ENCODE measurements at regions not wholly inside any gene's neighbourhood (a gene's known extent, or its start where the extent isn't known, plus 50 kb on each side); places are given as distances from the start of the nearest gene placed in this dataset.

DNA sequence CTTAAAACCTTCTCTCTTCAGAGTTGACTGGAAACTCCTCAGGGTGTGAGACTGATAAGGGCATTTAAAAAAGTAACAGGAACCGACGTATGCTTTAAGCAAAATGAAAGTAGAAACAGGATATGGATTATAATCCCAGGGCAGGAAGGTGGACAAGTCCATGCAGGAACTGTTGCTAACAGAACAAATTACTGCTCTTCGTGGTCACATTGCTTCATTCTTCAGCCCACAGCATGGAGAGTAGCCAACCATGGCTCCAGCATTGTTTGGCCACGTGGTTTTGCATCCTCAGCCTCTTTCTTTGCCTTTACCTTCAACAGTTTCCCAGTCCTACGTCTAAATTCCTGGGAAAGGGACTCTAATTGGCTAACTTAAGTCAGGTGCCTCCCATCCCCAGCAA, 563.1 kb upstream of the ISX start:
- TF ChIP-seq CTCF (IDR thresholded peaks at IDR 0.05) = no peak

GRCh38 chr22:34508797-34509196, 557.2 kb upstream of the ISX start:
- TF ChIP-seq CTCF (IDR thresholded peaks at IDR 0.05) = no peak
- H3K4me3 ChIP-seq = no peak overlapping the region
- DNase-seq (ENCODE audit: low spot score) = no peak
- H3K27ac ChIP-seq = no peak overlapping the region

More for the DNA sequence above, 563.1 kb upstream of the ISX start:
- DNase-seq (ENCODE audit: low spot score) = no peak
- no peak overlapping the region for H3K27ac ChIP-seq
- no peak overlapping the region for H3K4me3 ChIP-seq

- no peak for TF ChIP-seq CTCF (IDR thresholded peaks at IDR 0.05)
- DNase-seq (ENCODE audit: low spot score) = no peak
- Histone ChIP-seq H3K27ac (no peak overlapping the region), H3K4me3 (no peak overlapping the region)
Observed at GRCh38 chr22:34526681-34527080, 539.3 kb upstream of the ISX start.

- Histone ChIP-seq H3K4me3 (no peak overlapping the region), H3K27ac (no peak overlapping the region)
- TF ChIP-seq CTCF (IDR thresholded peaks at IDR 0.05) = no peak
- DNase-seq (ENCODE audit: low spot score) = no peak
Observed at GRCh38 chr22:34534101-34534500, 531.9 kb upstream of the ISX start.

DNA sequence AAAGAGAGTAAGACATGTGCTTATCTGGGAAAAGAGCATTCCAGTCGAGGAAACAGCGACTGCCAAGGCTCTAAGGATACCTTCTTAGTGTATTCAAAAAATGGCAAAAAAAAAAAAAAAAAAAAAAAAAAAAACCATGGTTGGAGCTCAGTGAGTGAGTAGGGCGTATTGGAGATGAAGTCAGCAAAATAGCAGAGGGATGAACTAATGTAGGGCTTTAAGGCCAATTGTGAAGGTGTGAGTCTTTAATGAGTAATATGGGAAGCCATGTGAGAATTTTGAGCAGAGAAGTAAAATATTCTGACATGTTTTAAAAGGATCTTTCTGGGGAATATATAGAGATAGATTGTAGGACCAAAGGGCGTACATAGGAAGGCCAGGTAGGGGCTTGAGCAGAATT, 498.6 kb upstream of the ISX start:
- Histone ChIP-seq H3K27ac (no peak overlapping the region), H3K4me3 (no peak overlapping the region)
- no peak for TF ChIP-seq CTCF (IDR thresholded peaks at IDR 0.05)
- no peak for DNase-seq (ENCODE audit: low spot score)

GRCh38 chr22:34570408-34570807, 495.6 kb upstream of the ISX start:
- TF ChIP-seq CTCF (IDR thresholded peaks at IDR 0.05) = no peak
- H3K4me3 ChIP-seq = no peak overlapping the region
- no peak for DNase-seq (ENCODE audit: low spot score)
- H3K27ac ChIP-seq = no peak overlapping the region

DNA sequence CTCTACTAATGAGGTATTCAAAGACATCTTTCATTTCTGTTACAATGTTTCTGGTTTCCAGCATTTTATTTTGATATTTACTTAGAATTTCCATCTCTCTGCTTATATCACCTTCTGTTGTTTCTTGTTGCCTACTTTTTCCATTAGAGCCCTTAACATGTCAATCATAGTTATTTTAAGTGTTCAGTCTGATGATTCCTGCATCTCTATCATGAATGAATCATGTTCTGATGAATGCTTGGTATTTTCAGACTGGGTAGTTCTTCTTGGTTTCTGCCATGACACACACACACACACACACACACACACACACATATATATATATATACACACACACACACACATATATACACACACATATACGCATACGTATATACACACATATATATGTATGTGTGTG, 486.4 kb upstream of the ISX start:
- no peak for DNase-seq (ENCODE audit: low spot score)
- no peak for TF ChIP-seq CTCF (IDR thresholded peaks at IDR 0.05)
- Histone ChIP-seq H3K27ac (no peak overlapping the region), H3K4me3 (no peak overlapping the region)
